ENCODE measurements at regions not wholly inside any gene's neighbourhood (a gene's known extent, or its start where the extent isn't known, plus 50 kb on each side); places are given as distances from the start of the nearest gene placed in this dataset.

DNA sequence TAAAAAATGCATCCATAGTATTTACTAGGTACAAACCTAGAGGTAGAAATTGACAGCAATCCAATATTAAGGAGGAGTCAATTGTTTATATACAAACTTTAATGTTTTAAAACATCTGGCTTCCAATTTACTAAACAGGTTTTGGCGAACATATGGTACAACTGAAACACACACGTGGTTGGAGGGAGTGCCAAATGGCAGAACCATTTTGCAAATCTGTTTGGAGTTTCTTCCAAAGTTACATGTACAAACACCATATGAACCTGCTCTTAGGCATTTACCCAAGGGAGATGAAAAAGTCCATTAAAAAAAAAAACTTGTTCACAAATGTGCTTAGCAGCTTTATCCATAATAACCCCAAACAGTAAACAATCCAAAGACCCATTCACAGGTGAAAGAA is 159.8 kb upstream of the MYOCD start:
- TF ChIP-seq POLR2A (IDR thresholded peaks at IDR 0.05) (no peak), EP300 (IDR thresholded peaks at IDR 0.05) (no peak)
- TF ChIP-seq, protein P1, sequence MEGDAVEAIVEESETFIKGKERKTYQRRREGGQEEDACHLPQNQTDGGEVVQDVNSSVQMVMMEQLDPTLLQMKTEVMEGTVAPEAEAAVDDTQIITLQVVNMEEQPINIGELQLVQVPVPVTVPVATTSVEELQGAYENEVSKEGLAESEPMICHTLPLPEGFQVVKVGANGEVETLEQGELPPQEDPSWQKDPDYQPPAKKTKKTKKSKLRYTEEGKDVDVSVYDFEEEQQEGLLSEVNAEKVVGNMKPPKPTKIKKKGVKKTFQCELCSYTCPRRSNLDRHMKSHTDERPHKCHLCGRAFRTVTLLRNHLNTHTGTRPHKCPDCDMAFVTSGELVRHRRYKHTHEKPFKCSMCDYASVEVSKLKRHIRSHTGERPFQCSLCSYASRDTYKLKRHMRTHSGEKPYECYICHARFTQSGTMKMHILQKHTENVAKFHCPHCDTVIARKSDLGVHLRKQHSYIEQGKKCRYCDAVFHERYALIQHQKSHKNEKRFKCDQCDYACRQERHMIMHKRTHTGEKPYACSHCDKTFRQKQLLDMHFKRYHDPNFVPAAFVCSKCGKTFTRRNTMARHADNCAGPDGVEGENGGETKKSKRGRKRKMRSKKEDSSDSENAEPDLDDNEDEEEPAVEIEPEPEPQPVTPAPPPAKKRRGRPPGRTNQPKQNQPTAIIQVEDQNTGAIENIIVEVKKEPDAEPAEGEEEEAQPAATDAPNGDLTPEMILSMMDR (IDR thresholded peaks at IDR 0.05): no peak
